ENCODE measurements at regions not wholly inside any gene's neighbourhood (a gene's known extent, or its start where the extent isn't known, plus 50 kb on each side); places are given as distances from the start of the nearest gene placed in this dataset.
A peak's percentile ranks its signal among the peaks of the same experiment; 100 is the strongest.
"Not testable (repeated sequence)": the region's sequence is repeated elsewhere in the genome, so short reads cannot be mapped to it uniquely, and the experiment has no call there.

- DNase-seq, result peak; percentile 66
These were observed 212.9 kb downstream of the CYP26B1 start for GRCh38 chr2:71934595-71935261.

GRCh38 chr2:71934320-71934593 lies 213.4 kb downstream of the CYP26B1 start:
- no peak for DNase-seq

GRCh38 chr2:71933467-71934319 lies 214.0 kb downstream of the CYP26B1 start:
- DNase-seq, result peak; percentile 51

GRCh38 chr2:71932780-71933466 lies 214.7 kb downstream of the CYP26B1 start:
- no peak for DNase-seq

- no peak for DNase-seq
These were observed 215.5 kb downstream of the CYP26B1 start for GRCh38 chr2:71932037-71932779.

GRCh38 chr2:71930049-71930681 lies 217.5 kb downstream of the CYP26B1 start:
- peak; percentile 58 for DNase-seq

GRCh38 chr2:71929482-71929772 lies 218.2 kb downstream of the CYP26B1 start:
- DNase-seq, result no peak

- DNase-seq, result no peak
These were observed 218.8 kb downstream of the CYP26B1 start for GRCh38 chr2:71928734-71929481.

- DNase-seq, result no peak
These were observed 219.6 kb downstream of the CYP26B1 start for GRCh38 chr2:71927757-71928715.

GRCh38 chr2:71926876-71927756 lies 220.5 kb downstream of the CYP26B1 start:
- no peak for DNase-seq

- no peak for DNase-seq
These were observed 221.6 kb downstream of the CYP26B1 start for GRCh38 chr2:71926089-71926447.

GRCh38 chr2:71925268-71926088 lies 222.2 kb downstream of the CYP26B1 start:
- DNase-seq, result peak; percentile 63

GRCh38 chr2:71923887-71924533 lies 223.7 kb downstream of the CYP26B1 start:
- DNase-seq, result peak; percentile 57

GRCh38 chr2:71923143-71923525 lies 224.5 kb downstream of the CYP26B1 start:
- peak; percentile 96 for DNase-seq

- peak; percentile 59 for DNase-seq
These were observed 225.0 kb downstream of the CYP26B1 start for GRCh38 chr2:71922499-71923142.

- no peak for DNase-seq
These were observed 225.6 kb downstream of the CYP26B1 start for GRCh38 chr2:71922091-71922490.

GRCh38 chr2:71920819-71921218 lies 226.8 kb downstream of the CYP26B1 start:
- not testable (repeated sequence) for DNase-seq

- peak; percentile 82 for DNase-seq
These were observed 228.0 kb downstream of the CYP26B1 start for GRCh38 chr2:71919708-71920107.

Measured in fibroblast of skin of right biceps (primary cell).